Stimulated activated effector memory CD8-positive, alpha-beta T cell treated with anti-CD3 and anti-CD28 coated beads, Interleukin-12 subunit alpha, Interleukin-12 subunit beta, amount 100 ng/mL, for 72 hours (primary cell): ENCODE measurements at regions not wholly inside any gene's neighbourhood (a gene's known extent, or its start where the extent isn't known, plus 50 kb on each side); places are given as distances from the start of the nearest gene placed in this dataset.

Source experiments
- ATAC-seq: fragments of 150-1000 bp; cut with Tn5 transposase; 2 replicates; pipeline ENCODE4 v1.10.0; 2021
- DNase-seq, 2 donors: peaks; one replicate each; pipeline ENCODE4 v3.0.0; 2021 to 2022; ENCODE audit warnings: low spot score in 2 of 2
- H3K27ac Mint-ChIP-seq: one replicate; pipeline ENCODE4 v1.8.0; 2022; ENCODE audit warnings: mild to moderate bottlenecking, mixed read lengths
- H3K36me3 Mint-ChIP-seq: one replicate; pipeline ENCODE4 v1.8.0; 2022; ENCODE audit warnings: mild to moderate bottlenecking, mixed read lengths
- H3K4me1 Mint-ChIP-seq: one replicate; pipeline ENCODE4 v1.8.0; 2022; ENCODE audit warnings: mixed read lengths
- H3K4me3 Mint-ChIP-seq: one replicate; pipeline ENCODE4 v1.8.0; 2022; ENCODE audit warnings: mild to moderate bottlenecking, mixed read lengths
- H3K9me3 Mint-ChIP-seq: one replicate; pipeline ENCODE4 v1.8.0; 2022; ENCODE audit warnings: mixed read lengths

DNA sequence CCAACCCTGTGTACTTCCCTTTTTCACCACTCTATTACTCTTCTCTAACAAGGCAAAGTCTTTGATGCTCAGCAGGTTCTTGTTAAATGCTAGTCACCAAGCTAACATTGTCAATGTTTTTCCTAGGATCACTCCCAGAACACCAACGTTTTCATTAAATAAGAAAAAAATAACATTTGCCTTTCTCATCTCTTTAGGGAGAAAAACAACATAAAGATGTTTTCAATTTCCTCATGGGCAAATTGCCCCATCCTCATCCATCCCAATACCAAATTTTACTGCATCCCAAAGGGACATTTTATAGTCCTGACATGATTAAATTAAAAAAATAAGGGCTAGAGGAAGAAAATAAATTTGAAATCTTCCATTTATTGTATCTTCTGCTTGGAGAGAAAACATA lies 106.5 kb downstream of the SUCNR1 start:
- H3K36me3 Mint-ChIP-seq = no peaks in the 10 kb centered on the region

GRCh38 chr3:151983538-151983937 lies 110.1 kb downstream of the SUCNR1 start:
- Mint-ChIP-seq H3K9me3 (peaks cover 3% of the 10 kb centered on the region), H3K4me1 (no peaks in the 10 kb centered on the region), H3K4me3 (no peak overlapping the region), H3K36me3 (no peaks in the 10 kb centered on the region), H3K27ac (no peak overlapping the region)
- no peak for ATAC-seq
- no peak for DNase-seq

More for the DNA sequence above, 106.5 kb downstream of the SUCNR1 start:
- no peak for ATAC-seq
- H3K4me3 Mint-ChIP-seq = no peak overlapping the region
- H3K9me3 Mint-ChIP-seq = peaks cover 3% of the 10 kb centered on the region
- H3K4me1 Mint-ChIP-seq = no peaks in the 10 kb centered on the region
- no peak for DNase-seq
- no peak overlapping the region for H3K27ac Mint-ChIP-seq

DNA sequence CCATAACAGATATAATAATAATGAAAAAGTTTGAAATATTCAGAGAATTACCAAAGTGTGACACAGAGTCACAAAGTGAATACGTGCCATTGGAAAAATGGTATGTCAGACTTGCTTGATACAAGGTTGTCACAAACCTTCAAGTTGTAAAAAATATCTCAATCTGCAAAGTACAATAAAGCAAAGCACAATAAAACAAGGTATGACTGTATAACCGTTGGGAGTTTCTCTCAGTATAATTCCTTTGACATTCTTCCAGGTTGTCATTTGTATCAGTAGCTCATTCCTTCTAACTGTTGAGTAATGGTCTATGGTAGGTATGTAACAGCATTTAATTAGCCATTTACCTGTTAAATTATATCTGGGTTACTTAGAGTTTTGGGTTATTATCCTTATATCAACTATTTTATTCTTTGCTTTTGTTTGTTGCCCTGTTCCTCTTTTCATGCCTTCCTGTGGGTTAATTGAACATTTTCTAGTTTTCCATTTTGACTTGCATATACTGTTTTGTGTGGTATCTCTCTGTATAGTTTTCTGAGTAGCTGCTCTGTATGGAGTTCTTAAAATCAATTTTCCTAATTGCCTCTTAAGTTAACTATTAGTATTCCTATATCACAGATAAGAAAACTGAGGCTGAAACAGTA lies 112.5 kb downstream of the SUCNR1 start:
- H3K9me3 Mint-ChIP-seq = peaks cover 3% of the 10 kb centered on the region
- H3K36me3 Mint-ChIP-seq = no peaks in the 10 kb centered on the region
- ATAC-seq (no peak), DNase-seq (no peak)
- no peaks in the 10 kb centered on the region for H3K4me1 Mint-ChIP-seq
- H3K4me3 Mint-ChIP-seq = no peak overlapping the region
- H3K27ac Mint-ChIP-seq = no peak overlapping the region

DNA sequence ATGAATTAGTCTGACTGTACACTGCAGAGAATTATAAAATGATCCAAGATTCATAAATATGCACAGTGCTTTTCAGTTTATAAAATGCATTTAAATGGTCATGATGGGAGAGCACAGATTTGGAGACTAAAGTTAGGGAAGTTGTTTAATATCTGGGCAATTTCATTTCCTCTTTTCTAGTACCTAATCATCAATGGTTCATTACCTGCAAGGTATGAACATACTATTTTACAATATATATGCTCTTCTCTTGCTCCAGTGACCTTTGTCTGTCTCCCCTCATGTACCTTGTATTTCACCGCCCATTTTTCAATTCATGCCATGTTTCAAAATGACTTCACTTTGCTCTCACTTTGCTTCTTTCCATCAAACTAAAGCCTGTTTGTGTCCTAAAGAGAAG lies 114.5 kb downstream of the SUCNR1 start:
- H3K9me3 Mint-ChIP-seq = no peaks in the 10 kb centered on the region
- no peak overlapping the region for H3K27ac Mint-ChIP-seq
- no peak overlapping the region for H3K4me3 Mint-ChIP-seq
- H3K4me1 Mint-ChIP-seq = no peaks in the 10 kb centered on the region
- no peak for DNase-seq
- ATAC-seq = no peak
- no peaks in the 10 kb centered on the region for H3K36me3 Mint-ChIP-seq

- Mint-ChIP-seq H3K27ac (no peak overlapping the region), H3K36me3 (no peaks in the 10 kb centered on the region)
These were observed 116.2 kb downstream of the SUCNR1 start for GRCh38 chr3:151989621-151990020.

GRCh38 chr3:151990696-151991376 lies 117.4 kb downstream of the SUCNR1 start:
- DNase-seq = no peak
- H3K4me1 Mint-ChIP-seq = no peaks in the 10 kb centered on the region
- ATAC-seq = no peak
- H3K36me3 Mint-ChIP-seq = no peaks in the 10 kb centered on the region
- no peak overlapping the region for H3K4me3 Mint-ChIP-seq
- H3K9me3 Mint-ChIP-seq = no peaks in the 10 kb centered on the region
- H3K27ac Mint-ChIP-seq = no peak overlapping the region

More at GRCh38 chr3:151989621-151990020, 116.2 kb downstream of the SUCNR1 start:
- ATAC-seq (no peak), DNase-seq (no peak)
- H3K9me3 Mint-ChIP-seq = no peaks in the 10 kb centered on the region
- H3K4me1 Mint-ChIP-seq = no peaks in the 10 kb centered on the region
- no peak overlapping the region for H3K4me3 Mint-ChIP-seq

- Mint-ChIP-seq H3K36me3 (no peaks in the 10 kb centered on the region), H3K27ac (no peak overlapping the region), H3K9me3 (no peaks in the 10 kb centered on the region), H3K4me3 (no peak overlapping the region), H3K4me1 (no peaks in the 10 kb centered on the region)
- no peak for DNase-seq
- ATAC-seq = no peak
These were observed 119.0 kb downstream of the SUCNR1 start for GRCh38 chr3:151992326-151993041.

DNA sequence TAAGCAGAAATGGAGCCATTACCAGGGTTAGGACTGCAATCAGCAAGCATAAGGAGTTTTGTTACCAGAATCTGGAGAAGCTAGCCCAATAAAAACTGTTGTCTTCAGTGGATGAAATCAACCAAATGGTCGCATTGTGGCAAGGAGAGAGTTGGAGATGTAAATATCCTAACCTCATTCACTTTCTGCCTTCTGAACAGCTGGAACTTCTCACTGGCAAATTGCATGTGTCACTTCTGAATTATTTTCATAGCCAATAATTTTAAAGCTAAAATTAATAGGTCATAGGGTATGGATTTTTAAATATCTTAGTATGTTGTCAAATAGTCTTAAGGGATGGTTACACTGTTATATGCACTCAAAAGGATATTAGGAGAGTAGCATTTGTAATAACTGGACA lies 121.6 kb downstream of the SUCNR1 start:
- H3K4me1 Mint-ChIP-seq = no peaks in the 10 kb centered on the region
- no peaks in the 10 kb centered on the region for H3K9me3 Mint-ChIP-seq
- DNase-seq (no peak), ATAC-seq (no peak)
- no peak overlapping the region for H3K27ac Mint-ChIP-seq
- H3K36me3 Mint-ChIP-seq = no peaks in the 10 kb centered on the region
- no peak overlapping the region for H3K4me3 Mint-ChIP-seq

DNA sequence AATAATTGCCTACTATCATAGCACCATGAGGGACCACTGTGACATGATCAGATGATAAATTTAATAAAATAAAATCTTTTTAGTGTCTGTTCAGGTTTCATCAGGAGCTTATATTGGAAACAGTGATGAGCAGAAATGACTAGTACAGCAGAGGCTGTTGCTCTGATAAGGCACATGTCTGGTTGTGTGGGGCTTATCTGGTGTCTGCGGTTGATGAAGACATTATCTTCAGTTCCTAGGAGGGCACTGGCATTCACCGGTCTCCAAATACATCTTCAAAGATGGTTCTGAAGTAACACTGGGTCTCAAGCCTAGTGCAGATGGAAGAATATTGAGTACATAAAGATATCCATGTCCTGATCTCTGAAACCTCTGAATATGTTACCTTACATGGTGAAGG lies 125.3 kb downstream of the SUCNR1 start:
- Mint-ChIP-seq H3K4me3 (no peak overlapping the region), H3K9me3 (no peaks in the 10 kb centered on the region), H3K27ac (no peak overlapping the region), H3K4me1 (no peaks in the 10 kb centered on the region), H3K36me3 (no peaks in the 10 kb centered on the region)
- ATAC-seq (no peak), DNase-seq (no peak)

DNA sequence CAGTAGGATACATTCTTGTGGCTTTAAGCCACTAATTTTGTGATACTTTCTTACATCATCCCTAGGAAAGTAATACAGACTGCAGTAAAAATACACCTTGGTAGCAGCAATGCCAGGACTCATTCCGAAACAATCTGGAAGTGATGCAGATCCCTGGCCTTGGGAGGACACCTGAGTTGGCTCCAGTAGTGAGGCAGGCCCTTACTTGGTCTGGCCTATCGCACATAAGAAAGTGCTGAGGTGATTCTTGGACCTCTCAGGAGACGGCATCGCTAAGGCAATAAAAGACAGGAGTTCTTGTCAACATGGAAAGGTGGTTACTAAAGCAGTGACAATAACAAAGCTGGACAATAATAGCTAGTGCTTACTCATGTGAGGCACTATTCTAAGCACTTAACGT lies 126.5 kb downstream of the SUCNR1 start:
- no peak for ATAC-seq

GRCh38 chr3:152011812-152012735 lies 138.6 kb downstream of the SUCNR1 start:
- ATAC-seq = no peak
- Mint-ChIP-seq H3K4me3 (no peak overlapping the region), H3K27ac (no peak overlapping the region), H3K36me3 (no peaks in the 10 kb centered on the region), H3K9me3 (no peaks in the 10 kb centered on the region), H3K4me1 (no peaks in the 10 kb centered on the region)
- no peak for DNase-seq

More for the DNA sequence above, 126.5 kb downstream of the SUCNR1 start:
- Mint-ChIP-seq H3K4me1 (no peaks in the 10 kb centered on the region), H3K4me3 (no peak overlapping the region), H3K27ac (no peak overlapping the region), H3K36me3 (no peaks in the 10 kb centered on the region), H3K9me3 (no peaks in the 10 kb centered on the region)
- DNase-seq = no peak

GRCh38 chr3:152019508-152019907 lies 146.1 kb downstream of the SUCNR1 start:
- ATAC-seq (no peak), DNase-seq (no peak)
- Mint-ChIP-seq H3K4me3 (no peak overlapping the region), H3K9me3 (no peaks in the 10 kb centered on the region), H3K36me3 (no peaks in the 10 kb centered on the region), H3K4me1 (peaks cover 8% of the 10 kb centered on the region), H3K27ac (no peak overlapping the region)

- peak; percentile 90 for ATAC-seq
- H3K27ac Mint-ChIP-seq = no peak overlapping the region
- H3K9me3 Mint-ChIP-seq = no peaks in the 10 kb centered on the region
- no peak overlapping the region for H3K4me3 Mint-ChIP-seq
- peaks cover 8% of the 10 kb centered on the region for H3K4me1 Mint-ChIP-seq
- no peaks in the 10 kb centered on the region for H3K36me3 Mint-ChIP-seq
- peak in 1 of 2 donors; percentile 7 for DNase-seq
These were observed 148.6 kb downstream of the SUCNR1 start for GRCh38 chr3:152021951-152022461.

DNA sequence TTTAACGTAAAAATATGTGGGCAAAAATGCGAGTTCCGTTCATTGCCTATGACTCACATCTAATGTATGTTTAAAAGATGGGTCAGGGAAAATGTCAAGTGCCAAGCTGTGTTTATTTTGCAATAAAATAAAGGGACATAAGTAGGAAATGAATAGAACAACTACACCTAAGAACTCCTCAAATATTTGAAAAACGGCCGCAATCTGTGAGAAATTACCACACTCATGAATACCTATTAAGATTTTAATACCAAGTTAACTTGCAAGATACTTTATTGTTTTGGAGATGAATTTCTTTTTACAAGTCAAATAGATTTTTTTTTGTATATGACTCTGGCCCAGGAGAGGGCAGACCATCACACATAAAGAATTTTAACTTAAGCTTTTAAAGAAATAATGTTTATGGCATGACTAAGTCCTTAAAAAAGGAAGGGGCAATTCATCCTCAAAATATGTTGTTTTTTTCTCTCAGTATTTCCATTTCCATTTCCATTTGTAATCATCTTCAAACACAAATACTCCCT lies 152.7 kb downstream of the SUCNR1 start:
- ATAC-seq (no peak), DNase-seq (no peak)
- Mint-ChIP-seq H3K4me3 (no peak overlapping the region), H3K27ac (no peak overlapping the region), H3K4me1 (peaks cover 8% of the 10 kb centered on the region), H3K9me3 (no peaks in the 10 kb centered on the region), H3K36me3 (no peaks in the 10 kb centered on the region)

GRCh38 chr3:152030320-152030719 lies 156.9 kb downstream of the SUCNR1 start:
- no peak for ATAC-seq
- no peak overlapping the region for H3K27ac Mint-ChIP-seq
- H3K4me1 Mint-ChIP-seq = no peaks in the 10 kb centered on the region
- H3K4me3 Mint-ChIP-seq = no peak overlapping the region
- DNase-seq = no peak
- H3K36me3 Mint-ChIP-seq = no peaks in the 10 kb centered on the region
- peaks cover 3% of the 10 kb centered on the region for H3K9me3 Mint-ChIP-seq
